Suppressor macrophage treated with lipopolysaccharide for 1 hour (primary cell): ENCODE measurements at regions not wholly inside any gene's neighbourhood (a gene's known extent, or its start where the extent isn't known, plus 50 kb on each side); places are given as distances from the start of the nearest gene placed in this dataset.
A peak's percentile ranks its signal among the peaks of the same experiment; 100 is the strongest.
"Not testable (repeated sequence)": the region's sequence is repeated elsewhere in the genome, so short reads cannot be mapped to it uniquely, and the experiment has no call there.

ENCODE experiments used
- DNase-seq, 3 donors: peaks; one replicate each; pipeline ENCODE4 v3.0.0-alpha.2; 2020 to 2022

DNA sequence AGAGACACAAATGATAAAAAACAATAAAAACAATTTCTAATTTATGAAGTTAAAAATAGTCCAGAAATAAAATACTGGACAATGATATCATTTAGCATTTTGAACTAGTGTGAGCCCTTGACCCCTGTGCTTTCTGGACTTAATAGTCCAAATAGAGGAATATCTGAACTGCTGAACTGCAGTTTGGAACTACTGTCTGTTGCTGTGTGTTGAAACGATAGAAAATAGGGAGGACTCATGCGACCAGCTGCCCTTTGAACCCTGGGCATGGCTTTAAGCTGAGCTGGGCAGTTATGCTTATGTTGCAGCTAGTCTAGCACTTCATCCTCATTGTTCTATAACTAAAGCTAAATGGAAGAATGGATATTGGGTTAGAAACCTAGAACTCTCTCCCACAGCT lies 99.5 kb downstream of the FMR1NB start:
- no peak for DNase-seq

DNA sequence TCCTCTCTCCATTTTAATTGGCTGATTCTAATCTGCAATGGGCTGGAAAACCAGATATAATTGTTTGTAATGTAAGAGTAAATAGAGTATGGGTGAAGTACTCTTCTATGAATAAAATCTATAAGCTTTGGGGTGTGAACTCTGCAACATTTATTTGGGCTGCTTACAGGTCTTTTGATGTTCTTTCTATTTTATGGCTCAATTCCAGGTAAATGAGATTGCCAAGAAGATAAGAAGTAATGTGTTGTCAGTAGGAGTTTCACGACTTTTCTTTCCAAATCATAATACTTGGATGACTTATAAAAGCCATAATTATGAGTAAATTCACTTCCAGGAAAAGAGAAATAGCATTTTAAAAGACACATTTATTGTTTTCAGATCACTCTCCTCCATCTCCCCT lies 103.5 kb downstream of the FMR1NB start:
- DNase-seq: no peak

DNA sequence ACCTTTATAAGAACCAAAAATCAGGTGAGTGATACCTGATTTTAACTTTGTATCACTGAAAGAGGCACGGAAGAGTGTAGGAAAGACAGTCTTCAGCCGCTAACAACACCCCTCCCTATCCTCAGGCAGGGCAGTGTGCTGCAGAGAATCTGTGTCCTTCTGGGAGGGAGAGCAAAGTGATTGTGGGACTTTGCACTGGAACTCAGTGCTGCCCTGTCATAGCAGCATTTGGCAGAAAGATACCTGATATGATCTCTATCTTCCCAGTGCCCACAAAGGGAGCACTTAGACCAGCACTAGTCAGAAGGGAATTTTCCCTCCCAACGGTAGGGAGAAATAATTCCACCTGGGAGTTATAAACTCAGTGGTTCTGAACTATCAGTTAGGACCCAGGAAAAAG lies 139.0 kb downstream of the FMR1NB start:
- DNase-seq: no peak

DNA sequence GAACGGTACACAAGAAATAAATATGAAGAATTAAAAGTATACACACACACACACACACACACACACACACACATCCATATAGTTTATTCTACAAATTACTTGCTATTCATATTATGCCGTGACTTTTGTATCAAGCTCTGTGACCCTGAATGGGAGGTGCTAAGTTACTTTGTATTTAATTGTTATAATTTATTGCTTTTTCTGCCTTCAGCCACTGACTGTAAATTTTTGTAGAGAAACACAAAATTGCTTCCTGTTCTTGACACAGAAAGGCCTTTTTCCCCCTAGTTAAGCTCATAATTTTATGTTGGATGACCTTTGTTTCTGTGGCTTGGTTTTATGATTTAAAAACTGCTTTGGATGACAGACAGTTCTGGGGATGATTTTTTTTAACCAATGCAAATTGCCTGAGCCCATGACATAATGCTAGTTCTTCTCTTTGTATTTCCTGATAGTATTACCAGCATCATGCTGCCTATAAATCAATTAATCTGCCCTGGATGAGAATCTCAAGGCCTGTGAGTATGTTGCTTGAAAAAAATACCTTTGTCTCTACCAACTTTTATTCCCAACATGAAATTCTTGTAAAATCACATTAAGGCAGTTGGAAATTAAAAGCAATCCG lies 140.0 kb downstream of the FMR1NB start:
- no peak for DNase-seq

DNA sequence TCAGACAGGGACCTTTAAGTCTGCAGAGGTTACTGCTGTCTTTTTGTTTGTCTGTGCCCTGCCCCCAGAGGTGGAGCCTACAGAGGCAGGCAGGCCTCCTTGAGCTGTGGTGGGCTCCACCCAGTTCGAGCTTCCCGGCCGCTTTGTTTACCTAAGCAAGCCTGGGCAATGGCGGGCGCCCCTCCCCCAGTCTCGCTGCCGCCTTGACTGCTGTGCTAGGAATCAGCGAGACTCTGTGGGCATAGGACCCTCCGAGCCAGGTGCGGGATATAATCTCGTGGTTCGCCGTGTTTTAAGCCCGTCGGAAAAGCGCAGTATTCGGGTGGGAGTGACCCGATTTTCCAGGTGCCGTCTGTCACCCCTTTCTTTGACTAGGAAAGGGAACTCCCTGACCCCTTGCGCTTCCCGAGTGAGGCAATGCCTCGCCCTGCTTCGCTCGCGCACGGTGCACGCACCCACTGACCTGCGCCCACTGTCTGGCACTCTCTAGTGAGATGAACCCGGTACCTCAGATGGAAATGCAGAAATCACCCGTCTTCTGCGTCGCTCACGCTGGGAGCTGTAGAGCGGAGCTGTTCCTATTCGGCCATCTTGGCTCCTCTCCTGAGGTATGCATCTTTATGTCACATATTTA lies 147.9 kb downstream of the FMR1NB start:
- not testable (repeated sequence) for DNase-seq

- DNase-seq: peak in 2 of 3 donors; percentile 29 to 37
These were observed 152.1 kb downstream of the FMR1NB start for GRCh38 chrX:148133105-148133725.

DNA sequence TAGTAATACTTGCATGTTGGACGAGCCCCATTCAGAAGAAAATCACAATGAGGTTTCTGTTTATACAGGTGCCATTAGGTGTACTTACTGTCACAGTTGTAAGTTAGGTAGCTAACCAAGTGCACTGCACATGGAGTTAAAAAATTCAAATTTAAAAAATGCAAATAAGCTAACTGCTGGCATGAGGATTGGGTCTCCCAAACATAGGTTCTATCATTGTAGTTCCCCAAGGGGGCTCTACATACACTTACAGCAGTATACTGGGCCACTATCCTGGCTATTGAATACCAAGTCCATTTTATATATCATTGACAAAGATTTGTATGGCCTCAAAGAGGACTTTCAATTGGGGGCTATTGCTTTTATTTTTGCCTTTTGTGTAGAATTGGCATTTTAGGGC lies 153.4 kb downstream of the FMR1NB start:
- no peak for DNase-seq

- DNase-seq: peak in 2 of 3 donors; percentile 1 to 18
These were observed 154.6 kb downstream of the FMR1NB start for GRCh38 chrX:148135738-148136137.

GRCh38 chrX:148146121-148146520 lies 165.0 kb downstream of the FMR1NB start:
- no peak for DNase-seq

- no peak for DNase-seq
These were observed 175.8 kb downstream of the FMR1NB start for GRCh38 chrX:148156986-148157385.

GRCh38 chrX:148159796-148160195 lies 178.7 kb downstream of the FMR1NB start:
- DNase-seq: no peak

- DNase-seq: no peak
These were observed 180.6 kb downstream of the FMR1NB start for GRCh38 chrX:148161701-148162100.

- no peak for DNase-seq
These were observed 204.5 kb downstream of the FMR1NB start for GRCh38 chrX:148185631-148186030.

DNA sequence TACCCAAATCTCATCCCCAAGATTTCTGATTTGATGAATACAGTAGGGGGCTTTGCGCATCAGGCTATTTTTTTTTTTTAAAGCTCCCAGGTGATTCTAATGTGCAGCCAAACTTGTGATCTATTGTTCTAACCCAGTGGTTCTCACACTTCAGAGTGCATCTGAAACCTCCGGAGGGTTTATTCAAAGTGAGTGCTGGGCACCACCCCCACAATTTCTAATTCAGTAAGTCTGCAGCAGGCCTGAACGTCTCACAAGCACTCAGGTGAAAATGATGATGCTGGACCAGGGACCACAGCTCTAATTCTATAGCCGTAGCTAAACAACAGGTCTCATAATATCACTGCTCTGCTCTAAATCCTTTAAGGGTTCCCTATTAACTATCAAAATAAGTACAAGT lies 211.4 kb downstream of the FMR1NB start:
- no peak for DNase-seq

DNA sequence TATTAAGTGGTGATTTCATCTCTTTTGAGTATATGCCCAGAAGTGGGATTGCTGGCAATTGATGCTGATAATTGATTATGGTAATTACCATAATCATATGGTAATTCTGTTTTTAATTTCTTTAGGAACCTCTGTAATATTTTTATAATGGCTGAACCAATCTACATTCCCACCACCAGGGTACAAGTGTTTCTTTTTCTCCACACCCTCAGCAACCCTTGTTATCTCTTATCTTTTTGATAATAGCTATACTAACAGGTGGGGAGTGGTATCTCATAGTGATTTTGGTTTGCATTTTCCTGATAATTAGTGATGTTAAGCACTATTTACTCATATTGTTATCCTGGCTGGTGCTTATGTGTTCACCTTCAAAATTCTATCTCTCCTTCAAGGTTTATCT lies 212.6 kb downstream of the FMR1NB start:
- no peak for DNase-seq

DNA sequence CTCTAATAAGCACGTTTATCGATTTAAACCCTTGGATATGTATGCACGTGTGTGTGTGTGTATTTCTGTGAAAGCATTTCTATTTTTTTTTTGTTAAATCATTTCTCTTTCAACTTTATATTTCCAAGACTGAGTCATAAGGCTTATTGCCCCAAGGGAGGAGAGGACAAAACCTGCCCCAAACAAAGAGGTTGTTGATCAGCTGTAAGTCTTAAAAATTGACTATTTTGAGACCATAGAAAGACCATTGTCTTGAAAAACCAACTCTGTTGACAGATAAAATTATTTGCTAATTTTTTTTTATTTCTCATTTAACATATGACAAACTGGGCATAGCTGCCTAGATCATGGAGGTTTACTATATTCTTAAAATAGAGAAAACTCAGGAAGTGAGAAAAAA lies 222.4 kb downstream of the FMR1NB start:
- no peak for DNase-seq

DNA sequence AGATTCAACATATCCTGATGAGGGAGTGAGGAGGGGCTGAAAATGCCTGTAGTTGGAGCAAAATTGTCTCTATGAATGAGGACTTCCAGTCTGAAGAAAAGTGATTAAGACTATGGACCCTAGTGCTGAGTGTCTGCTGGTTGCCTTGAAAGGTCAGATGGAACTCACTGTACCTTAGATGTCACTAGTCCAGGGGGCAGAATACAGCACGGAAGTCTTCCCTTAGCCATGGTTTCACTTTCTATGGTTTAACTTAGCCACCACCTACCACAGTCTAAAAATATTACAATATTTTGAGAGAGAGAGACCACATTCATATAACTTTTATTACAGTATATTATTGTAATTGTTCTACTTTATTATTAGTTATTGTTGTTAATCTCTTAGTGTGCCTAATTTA lies 223.1 kb downstream of the FMR1NB start:
- no peak for DNase-seq

DNA sequence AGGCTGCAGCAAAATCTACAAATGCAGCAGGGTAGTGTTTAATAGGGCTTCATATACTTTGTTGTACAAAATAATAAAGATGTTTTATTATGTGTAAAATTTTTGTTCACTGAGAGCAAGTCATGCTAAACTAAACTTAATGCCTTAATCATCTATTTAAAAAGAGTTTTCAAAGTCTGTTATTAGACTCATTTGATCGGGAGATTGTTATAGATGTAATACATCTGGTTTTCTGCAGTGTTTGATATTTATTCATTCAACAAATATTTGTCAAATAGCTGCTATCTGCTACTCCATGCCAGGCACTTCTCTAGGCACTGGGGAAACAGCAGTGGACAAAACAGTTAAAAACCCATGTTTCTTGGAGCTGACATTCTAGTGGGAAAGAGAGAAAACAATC lies 233.6 kb downstream of the FMR1NB start:
- no peak for DNase-seq

- DNase-seq: no peak
These were observed 234.6 kb downstream of the FMR1NB start for GRCh38 chrX:148215726-148216125.

DNA sequence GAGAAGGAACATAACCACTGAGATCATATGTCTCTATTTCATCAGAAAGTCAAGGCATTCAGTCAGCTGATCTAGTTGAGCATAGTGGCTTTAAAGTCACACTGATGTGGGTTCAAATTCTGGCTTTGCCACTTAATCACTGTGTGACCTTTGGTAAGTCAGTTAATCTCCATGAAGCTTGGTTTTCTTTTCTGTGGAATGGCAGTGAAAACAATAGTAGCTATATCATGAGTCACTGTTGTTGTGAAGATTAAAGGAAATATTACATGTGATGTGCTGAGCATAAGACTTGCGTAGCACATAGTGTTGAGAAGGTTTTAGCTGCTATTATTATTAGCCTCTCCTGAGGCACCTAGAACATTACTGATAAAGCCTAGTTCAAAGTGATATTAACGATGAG lies 242.2 kb downstream of the FMR1NB start:
- DNase-seq: no peak

DNA sequence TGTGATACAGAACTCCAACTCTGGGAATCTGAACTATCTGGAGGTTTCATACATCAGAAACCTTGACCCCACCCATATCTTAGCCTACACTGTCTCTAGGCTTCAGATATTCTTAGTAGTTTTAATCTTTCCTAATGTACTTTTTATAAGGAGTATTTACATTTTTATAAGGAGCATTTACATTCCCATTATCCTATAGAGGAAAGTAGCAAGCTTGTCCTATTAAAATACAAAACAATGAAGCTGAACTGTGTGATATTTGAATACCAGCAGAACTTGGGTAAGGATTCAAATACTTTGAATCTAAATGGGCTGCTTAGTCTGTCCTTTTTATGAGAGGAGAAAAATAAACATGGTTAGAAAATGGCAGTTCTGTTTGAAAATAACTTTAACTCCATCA lies 247.4 kb downstream of the FMR1NB start:
- DNase-seq: no peak

- no peak for DNase-seq
These were observed 248.7 kb downstream of the FMR1NB start for GRCh38 chrX:148229801-148230303.

DNA sequence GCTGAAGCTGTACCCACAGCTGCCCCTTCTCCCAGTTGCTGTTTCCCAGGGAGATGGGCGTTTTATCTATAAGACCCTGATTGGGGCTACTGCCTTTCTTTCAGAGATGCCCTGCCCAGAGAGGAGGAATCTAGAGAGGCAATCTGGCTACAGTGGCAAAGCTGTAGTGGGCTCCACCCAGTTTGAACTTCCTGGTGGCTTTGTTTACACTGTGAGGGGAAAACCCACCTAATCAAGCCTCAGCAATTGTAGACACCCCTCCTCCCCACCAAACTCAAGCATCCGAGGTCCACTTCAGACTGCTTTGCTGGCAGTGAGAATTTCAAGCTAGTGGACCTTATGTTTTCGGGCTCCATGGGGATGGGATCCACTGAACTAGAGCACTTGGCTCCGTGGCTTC lies 240.4 kb upstream of the AFF2 start:
- no peak for DNase-seq

DNA sequence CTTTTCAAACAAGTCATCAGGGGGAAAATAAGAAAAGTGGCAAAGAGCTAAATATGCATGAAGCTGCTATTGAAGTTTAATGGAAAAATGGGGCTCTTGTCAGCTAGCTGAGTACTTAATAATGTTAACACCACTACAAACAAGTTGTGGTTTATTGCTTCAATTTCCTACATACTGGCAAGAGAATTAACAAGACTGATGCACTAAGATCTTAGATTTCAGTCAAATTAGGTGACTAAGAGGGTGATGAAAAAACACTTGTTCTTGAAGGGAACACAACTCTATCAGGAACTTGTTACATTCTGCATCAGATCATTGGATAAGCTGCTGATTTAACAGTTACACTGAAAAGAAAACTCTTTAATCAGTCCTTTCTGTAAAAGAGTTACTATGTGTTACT lies 234.6 kb upstream of the AFF2 start:
- no peak for DNase-seq
